Endothelial cell (in vitro differentiated cells): ENCODE measurements at regions not wholly inside any gene's neighbourhood (a gene's known extent, or its start where the extent isn't known, plus 50 kb on each side); places are given as distances from the start of the nearest gene placed in this dataset.

Source experiments
- DNase-seq: peaks from one replicate; pipeline ENCODE4 v3.0.0; 2021; ENCODE audit warnings: low spot score
- H3K27ac Mint-ChIP-seq: one replicate; pipeline ENCODE4 v1.8.0; 2021; ENCODE audit warnings: mixed read lengths, inconsistent platforms; ENCODE audit not compliant: unreplicated experiment
- H3K27me3 Mint-ChIP-seq: one replicate; pipeline ENCODE4 v1.8.0; 2021; ENCODE audit warnings: mild to moderate bottlenecking, moderate library complexity, mixed read lengths, inconsistent platforms; ENCODE audit not compliant: unreplicated experiment
- H3K36me3 Mint-ChIP-seq: one replicate; pipeline ENCODE4 v1.8.0; 2021; ENCODE audit warnings: mild to moderate bottlenecking, low read depth, mixed read lengths, inconsistent platforms; ENCODE audit not compliant: unreplicated experiment
- H3K4me1 Mint-ChIP-seq: one replicate; pipeline ENCODE4 v1.8.0; 2021; ENCODE audit warnings: mild to moderate bottlenecking, mixed read lengths, inconsistent platforms; ENCODE audit not compliant: unreplicated experiment
- H3K4me3 Mint-ChIP-seq: one replicate; pipeline ENCODE4 v1.8.0; 2021; ENCODE audit warnings: mild to moderate bottlenecking, mixed read lengths, inconsistent platforms; ENCODE audit not compliant: unreplicated experiment
- H3K9me3 Mint-ChIP-seq: one replicate; pipeline ENCODE4 v1.8.0; 2021; ENCODE audit warnings: mixed read lengths, inconsistent platforms; ENCODE audit not compliant: unreplicated experiment
- CTCF ChIP-seq: fragments of 200-600 bp; sonication (generic); IDR thresholded peaks from one replicate; pipeline ENCODE4 v1.5.0; 2021; ENCODE audit warnings: antibody characterized with exemption; ENCODE audit not compliant: unreplicated experiment

- DNase-seq = no peak
- Mint-ChIP-seq H3K9me3 (no peaks in the 10 kb centered on the region), H3K4me3 (no peak overlapping the region), H3K36me3 (no peaks in the 10 kb centered on the region), H3K27me3 (peaks cover 7% of the 10 kb centered on the region), H3K4me1 (peaks cover 2% of the 10 kb centered on the region), H3K27ac (no peak overlapping the region)
- no peak for TF ChIP-seq CTCF
These were observed 106.4 kb downstream of the MIAT start for GRCh38 chr22:26763633-26764361.

- no peaks in the 10 kb centered on the region for H3K36me3 Mint-ChIP-seq
- TF ChIP-seq CTCF = no peak
- H3K4me3 Mint-ChIP-seq = no peak overlapping the region
These were observed 109.3 kb downstream of the MIAT start for GRCh38 chr22:26766510-26767350.

GRCh38 chr22:26767351-26768155, 110.2 kb downstream of the MIAT start:
- Mint-ChIP-seq H3K9me3 (no peaks in the 10 kb centered on the region), H3K27me3 (no peaks in the 10 kb centered on the region), H3K27ac (no peak overlapping the region), H3K4me3 (no peak overlapping the region), H3K36me3 (no peaks in the 10 kb centered on the region), H3K4me1 (peaks cover 7% of the 10 kb centered on the region)
- no peak for TF ChIP-seq CTCF
- no peak for DNase-seq

More at GRCh38 chr22:26766510-26767350, 109.3 kb downstream of the MIAT start:
- Mint-ChIP-seq H3K27me3 (no peaks in the 10 kb centered on the region), H3K9me3 (no peaks in the 10 kb centered on the region), H3K4me1 (peaks cover 7% of the 10 kb centered on the region), H3K27ac (no peak overlapping the region)
- no peak for DNase-seq

- no peak for TF ChIP-seq CTCF
- Mint-ChIP-seq H3K4me1 (peaks cover 7% of the 10 kb centered on the region), H3K9me3 (no peaks in the 10 kb centered on the region), H3K36me3 (no peaks in the 10 kb centered on the region), H3K4me3 (no peak overlapping the region), H3K27ac (no peak overlapping the region), H3K27me3 (no peaks in the 10 kb centered on the region)
- DNase-seq = no peak
These were observed 110.7 kb downstream of the MIAT start for GRCh38 chr22:26768156-26768515.
